ENCODE measurements at regions not wholly inside any gene's neighbourhood (a gene's known extent, or its start where the extent isn't known, plus 50 kb on each side); places are given as distances from the start of the nearest gene placed in this dataset.
"Not testable (repeated sequence)": the region's sequence is repeated elsewhere in the genome, so short reads cannot be mapped to it uniquely, and the experiment has no call there.

DNA sequence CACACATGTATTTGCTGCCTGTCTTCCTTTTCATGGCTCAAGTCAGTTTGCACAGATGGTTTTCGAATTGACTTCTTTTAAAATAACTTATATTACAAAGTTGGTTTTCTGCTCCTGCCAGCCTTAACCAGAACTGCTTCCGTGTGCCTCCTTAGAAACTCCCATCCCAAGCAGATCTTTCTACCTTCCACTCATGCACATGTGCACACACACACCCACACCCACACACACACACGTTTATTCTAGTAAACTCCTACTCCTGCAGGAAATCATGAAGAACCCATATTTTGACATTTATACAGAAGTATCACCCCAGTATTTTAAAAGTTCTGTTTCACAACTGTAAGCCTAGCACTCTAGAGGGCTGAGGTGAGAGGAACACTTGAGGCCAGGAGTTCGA lies 329.5 kb upstream of the SOX9 start:
- H3K27ac Mint-ChIP-seq (ENCODE audit: low read depth) = no peak overlapping the region
- no peak overlapping the region for H3K4me3 Mint-ChIP-seq
- DNase-seq (ENCODE audit: low spot score in 2 of 2) = no peak
- H3K9me3 Mint-ChIP-seq = peaks cover 7% of the 10 kb centered on the region
- H3K4me1 Mint-ChIP-seq = no peaks in the 10 kb centered on the region
- H3K36me3 Mint-ChIP-seq (ENCODE audit: insufficient read depth) = peaks cover 2% of the 10 kb centered on the region
- ATAC-seq (replicated peaks; ENCODE audit: extremely low read depth, poor library complexity, severe bottlenecking) = no peak
- no peaks in the 10 kb centered on the region for H3K27me3 Mint-ChIP-seq

DNA sequence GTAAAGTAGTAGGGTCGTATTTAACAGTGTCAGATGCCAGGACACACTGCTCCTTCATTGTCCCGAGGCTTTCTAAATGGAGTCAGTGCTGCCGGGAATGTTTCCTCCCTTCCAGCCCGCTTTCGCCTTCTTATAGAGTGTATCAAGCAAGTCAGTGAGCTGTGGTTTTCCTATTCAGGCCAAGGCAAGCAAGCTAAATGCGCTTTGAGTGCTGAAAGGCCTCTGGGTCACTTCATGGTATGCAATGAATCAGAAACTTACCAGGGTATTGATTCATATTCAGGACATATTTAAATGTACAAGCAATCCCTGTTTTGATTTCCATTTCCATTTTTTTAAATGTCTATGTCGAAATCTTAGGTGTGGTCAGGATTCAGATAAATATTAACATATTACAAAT lies 327.9 kb upstream of the SOX9 start:
- peaks cover 3% of the 10 kb centered on the region for H3K9me3 Mint-ChIP-seq
- H3K27me3 Mint-ChIP-seq = no peaks in the 10 kb centered on the region
- no peaks in the 10 kb centered on the region for H3K4me1 Mint-ChIP-seq
- H3K4me3 Mint-ChIP-seq = no peak overlapping the region
- H3K27ac Mint-ChIP-seq (ENCODE audit: low read depth) = no peak overlapping the region
- peaks cover 2% of the 10 kb centered on the region for H3K36me3 Mint-ChIP-seq (ENCODE audit: insufficient read depth)
- ATAC-seq (replicated peaks; ENCODE audit: extremely low read depth, poor library complexity, severe bottlenecking) (no peak), DNase-seq (ENCODE audit: low spot score in 2 of 2) (no peak)

GRCh38 chr17:71793518-71793917 lies 327.3 kb upstream of the SOX9 start:
- H3K4me1 Mint-ChIP-seq = no peaks in the 10 kb centered on the region
- DNase-seq (ENCODE audit: low spot score in 2 of 2) = no peak
- no peak overlapping the region for H3K27ac Mint-ChIP-seq (ENCODE audit: low read depth)
- ATAC-seq (replicated peaks; ENCODE audit: extremely low read depth, poor library complexity, severe bottlenecking) = no peak
- H3K27me3 Mint-ChIP-seq = no peaks in the 10 kb centered on the region
- peaks cover 2% of the 10 kb centered on the region for H3K36me3 Mint-ChIP-seq (ENCODE audit: insufficient read depth)
- no peak overlapping the region for H3K4me3 Mint-ChIP-seq
- H3K9me3 Mint-ChIP-seq = no peaks in the 10 kb centered on the region

DNA sequence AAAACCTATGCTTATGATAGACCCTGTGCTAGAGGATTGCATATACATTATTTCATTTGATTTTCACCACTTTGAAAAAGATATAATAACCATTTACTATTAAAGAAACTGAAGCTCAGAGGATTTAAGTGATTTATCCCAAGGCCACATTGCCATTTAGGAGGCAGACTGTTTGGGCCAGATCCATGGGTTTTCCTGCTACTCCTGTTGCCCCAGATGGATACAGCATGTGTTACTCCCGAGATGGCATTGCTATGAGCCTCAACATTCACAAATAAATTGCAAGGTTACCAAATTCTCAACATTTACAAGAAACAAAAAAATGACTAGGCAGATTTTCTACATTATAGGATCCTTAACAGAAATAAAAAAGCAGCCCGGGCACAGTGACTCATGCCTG lies 322.1 kb upstream of the SOX9 start:
- ATAC-seq (replicated peaks; ENCODE audit: extremely low read depth, poor library complexity, severe bottlenecking) = no peak
- H3K27me3 Mint-ChIP-seq = no peaks in the 10 kb centered on the region
- no peak overlapping the region for H3K4me3 Mint-ChIP-seq

GRCh38 chr17:71799657-71800056 lies 321.2 kb upstream of the SOX9 start:
- Mint-ChIP-seq H3K4me3 (no peak overlapping the region), H3K4me1 (no peaks in the 10 kb centered on the region), H3K27me3 (no peaks in the 10 kb centered on the region), H3K36me3 (ENCODE audit: insufficient read depth) (peaks cover 1% of the 10 kb centered on the region), H3K27ac (ENCODE audit: low read depth) (no peak overlapping the region), H3K9me3 (no peaks in the 10 kb centered on the region)
- ATAC-seq (replicated peaks; ENCODE audit: extremely low read depth, poor library complexity, severe bottlenecking) (no peak), DNase-seq (ENCODE audit: low spot score in 2 of 2) (no peak)

More for the DNA sequence above, 322.1 kb upstream of the SOX9 start:
- no peaks in the 10 kb centered on the region for H3K4me1 Mint-ChIP-seq
- no peaks in the 10 kb centered on the region for H3K9me3 Mint-ChIP-seq
- DNase-seq (ENCODE audit: low spot score in 2 of 2) = no peak
- H3K36me3 Mint-ChIP-seq (ENCODE audit: insufficient read depth) = peaks cover 1% of the 10 kb centered on the region
- no peak overlapping the region for H3K27ac Mint-ChIP-seq (ENCODE audit: low read depth)

DNA sequence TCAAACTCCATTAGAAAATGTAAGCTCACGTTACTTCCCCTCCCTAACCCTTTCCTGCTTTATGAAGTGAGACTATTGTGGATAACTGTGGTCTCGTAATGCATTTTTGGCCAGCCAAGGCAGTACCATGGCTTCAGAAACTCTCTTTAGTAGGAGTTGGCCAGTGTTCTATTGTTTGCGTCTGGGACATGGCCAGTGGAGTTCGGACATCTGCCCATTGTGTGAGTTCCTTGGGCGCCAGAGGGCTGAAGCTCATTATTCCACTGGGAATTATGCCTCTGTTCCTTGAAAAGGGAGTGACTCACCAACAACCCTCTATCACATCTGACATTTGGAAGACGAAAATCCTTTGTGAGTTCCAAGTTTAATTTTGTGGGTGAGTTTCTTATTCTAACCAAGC lies 319.5 kb upstream of the SOX9 start:
- Mint-ChIP-seq H3K9me3 (no peaks in the 10 kb centered on the region), H3K4me3 (no peak overlapping the region), H3K4me1 (no peaks in the 10 kb centered on the region), H3K36me3 (ENCODE audit: insufficient read depth) (peaks cover 1% of the 10 kb centered on the region), H3K27me3 (no peaks in the 10 kb centered on the region), H3K27ac (ENCODE audit: low read depth) (no peak overlapping the region)
- DNase-seq (ENCODE audit: low spot score in 2 of 2) (no peak), ATAC-seq (replicated peaks; ENCODE audit: extremely low read depth, poor library complexity, severe bottlenecking) (no peak)

DNA sequence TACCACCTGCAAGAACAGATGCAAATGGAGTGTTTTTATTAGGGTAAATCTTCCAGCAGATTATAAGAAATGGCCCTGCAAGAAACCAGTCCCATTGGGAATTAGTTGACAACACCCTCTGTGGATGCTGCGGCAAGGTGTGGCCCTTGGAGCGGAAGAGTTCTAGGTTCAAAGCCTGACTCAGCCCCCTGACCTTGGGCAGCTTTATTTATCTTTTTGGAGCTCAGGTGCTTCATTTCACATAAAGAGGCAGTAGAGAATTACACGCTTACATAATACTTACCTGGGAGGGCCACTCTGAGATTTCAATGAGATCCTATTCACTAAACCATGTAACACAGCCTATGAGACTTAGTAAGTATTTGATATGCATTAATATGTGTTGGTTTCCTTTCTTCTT lies 318.2 kb upstream of the SOX9 start:
- Mint-ChIP-seq H3K27ac (ENCODE audit: low read depth) (no peak overlapping the region), H3K36me3 (ENCODE audit: insufficient read depth) (peaks cover 1% of the 10 kb centered on the region), H3K9me3 (no peaks in the 10 kb centered on the region), H3K27me3 (no peaks in the 10 kb centered on the region), H3K4me3 (no peak overlapping the region), H3K4me1 (no peaks in the 10 kb centered on the region)
- DNase-seq (ENCODE audit: low spot score in 2 of 2) = no peak
- ATAC-seq (replicated peaks; ENCODE audit: extremely low read depth, poor library complexity, severe bottlenecking) = no peak

- DNase-seq (ENCODE audit: low spot score in 2 of 2) = no peak
- H3K4me3 Mint-ChIP-seq = no peak overlapping the region
- H3K9me3 Mint-ChIP-seq = no peaks in the 10 kb centered on the region
- H3K27ac Mint-ChIP-seq (ENCODE audit: low read depth) = no peak overlapping the region
- peaks cover 1% of the 10 kb centered on the region for H3K36me3 Mint-ChIP-seq (ENCODE audit: insufficient read depth)
- no peaks in the 10 kb centered on the region for H3K27me3 Mint-ChIP-seq
- H3K4me1 Mint-ChIP-seq = no peaks in the 10 kb centered on the region
- no peak for ATAC-seq (replicated peaks; ENCODE audit: extremely low read depth, poor library complexity, severe bottlenecking)
These were observed 317.1 kb upstream of the SOX9 start for GRCh38 chr17:71803656-71804284.

GRCh38 chr17:71809537-71809936 lies 311.3 kb upstream of the SOX9 start:
- Mint-ChIP-seq H3K36me3 (ENCODE audit: insufficient read depth) (no peaks in the 10 kb centered on the region), H3K4me1 (no peaks in the 10 kb centered on the region)
- ATAC-seq (replicated peaks; ENCODE audit: extremely low read depth, poor library complexity, severe bottlenecking) = no peak

GRCh38 chr17:71813861-71814260 lies 307.0 kb upstream of the SOX9 start:
- not testable (repeated sequence) for H3K27ac Mint-ChIP-seq (ENCODE audit: low read depth); DNase-seq (ENCODE audit: low spot score in 2 of 2); H3K36me3 Mint-ChIP-seq (ENCODE audit: insufficient read depth); H3K4me1 Mint-ChIP-seq; H3K27me3 Mint-ChIP-seq; H3K9me3 Mint-ChIP-seq; ATAC-seq (replicated peaks; ENCODE audit: extremely low read depth, poor library complexity, severe bottlenecking); H3K4me3 Mint-ChIP-seq

More at GRCh38 chr17:71809537-71809936, 311.3 kb upstream of the SOX9 start:
- no peak for DNase-seq (ENCODE audit: low spot score in 2 of 2)
- H3K27me3 Mint-ChIP-seq = no peaks in the 10 kb centered on the region
- peaks cover 4% of the 10 kb centered on the region for H3K9me3 Mint-ChIP-seq
- H3K4me3 Mint-ChIP-seq = no peak overlapping the region
- no peak overlapping the region for H3K27ac Mint-ChIP-seq (ENCODE audit: low read depth)

GRCh38 chr17:71821511-71821910 lies 299.3 kb upstream of the SOX9 start:
- H3K4me3 Mint-ChIP-seq = no peak overlapping the region
- no peaks in the 10 kb centered on the region for H3K27me3 Mint-ChIP-seq
- no peaks in the 10 kb centered on the region for H3K4me1 Mint-ChIP-seq
- H3K27ac Mint-ChIP-seq (ENCODE audit: low read depth) = no peak overlapping the region
- DNase-seq (ENCODE audit: low spot score in 2 of 2) (no peak), ATAC-seq (replicated peaks; ENCODE audit: extremely low read depth, poor library complexity, severe bottlenecking) (no peak)
- H3K36me3 Mint-ChIP-seq (ENCODE audit: insufficient read depth) = no peaks in the 10 kb centered on the region
- no peaks in the 10 kb centered on the region for H3K9me3 Mint-ChIP-seq

DNA sequence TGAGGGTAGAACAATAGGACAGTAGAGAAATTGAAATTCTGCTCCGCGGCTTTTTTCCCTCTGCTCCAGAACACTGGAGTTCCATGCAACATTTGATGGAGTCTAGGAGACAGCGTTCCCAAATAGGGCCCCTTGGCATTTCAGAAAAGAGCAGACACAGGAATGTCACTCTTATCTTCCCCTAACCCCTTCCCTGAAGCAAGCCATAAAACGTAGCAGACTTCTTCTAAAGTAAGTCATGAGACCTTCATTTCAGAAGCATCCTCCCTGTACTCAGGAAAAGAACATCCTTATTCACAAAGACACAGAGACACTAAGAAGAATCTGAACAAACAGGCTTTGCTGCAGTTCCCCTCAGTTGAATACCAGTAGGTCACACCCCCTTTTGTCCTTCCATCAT lies 296.1 kb upstream of the SOX9 start:
- no peaks in the 10 kb centered on the region for H3K27me3 Mint-ChIP-seq
- DNase-seq (ENCODE audit: low spot score in 2 of 2) = no peak
- ATAC-seq (replicated peaks; ENCODE audit: extremely low read depth, poor library complexity, severe bottlenecking) = no peak
- no peaks in the 10 kb centered on the region for H3K4me1 Mint-ChIP-seq
- no peak overlapping the region for H3K27ac Mint-ChIP-seq (ENCODE audit: low read depth)
- no peaks in the 10 kb centered on the region for H3K36me3 Mint-ChIP-seq (ENCODE audit: insufficient read depth)
- H3K4me3 Mint-ChIP-seq = no peak overlapping the region
- no peaks in the 10 kb centered on the region for H3K9me3 Mint-ChIP-seq

- DNase-seq (ENCODE audit: low spot score in 2 of 2) = no peak
- Mint-ChIP-seq H3K9me3 (peaks cover 4% of the 10 kb centered on the region), H3K36me3 (ENCODE audit: insufficient read depth) (no peaks in the 10 kb centered on the region), H3K4me3 (no peak overlapping the region), H3K27me3 (peaks cover 4% of the 10 kb centered on the region), H3K4me1 (no peaks in the 10 kb centered on the region), H3K27ac (ENCODE audit: low read depth) (no peak overlapping the region)
- ATAC-seq (replicated peaks; ENCODE audit: extremely low read depth, poor library complexity, severe bottlenecking) = no peak
These were observed 295.1 kb upstream of the SOX9 start for GRCh38 chr17:71825687-71826086.

GRCh38 chr17:71828182-71828596 lies 292.6 kb upstream of the SOX9 start:
- ATAC-seq (replicated peaks; ENCODE audit: extremely low read depth, poor library complexity, severe bottlenecking) (no peak), DNase-seq (ENCODE audit: low spot score in 2 of 2) (no peak)
- H3K27ac Mint-ChIP-seq (ENCODE audit: low read depth) = no peak overlapping the region
- H3K36me3 Mint-ChIP-seq (ENCODE audit: insufficient read depth) = no peaks in the 10 kb centered on the region
- peaks cover 6% of the 10 kb centered on the region for H3K9me3 Mint-ChIP-seq
- H3K27me3 Mint-ChIP-seq = peaks cover 8% of the 10 kb centered on the region
- H3K4me3 Mint-ChIP-seq = no peak overlapping the region
- no peaks in the 10 kb centered on the region for H3K4me1 Mint-ChIP-seq
